Natural killer cell (primary cell): ENCODE measurements at regions not wholly inside any gene's neighbourhood (a gene's known extent, or its start where the extent isn't known, plus 50 kb on each side); places are given as distances from the start of the nearest gene placed in this dataset.

Experiments
- ATAC-seq, 3 donors: fragments of 150-1000 bp in 2 of 3; fragments of 200-7000 bp in 1 of 3; cut with Tn5 transposase; 1 replicate in 1 of 3; 2 replicates in 2 of 3; pipeline ENCODE4 v1.10.0; 2021; ENCODE audit warnings: mild to moderate bottlenecking in 2 of 3, moderate library complexity in 2 of 3
- DNase-seq, 2 donors: peaks; one replicate each; pipeline versions ENCODE4 v3.0.0 to v3.0.0-alpha.2; 2013 to 2021; ENCODE audit warnings: mixed read lengths in 1 of 2
- H3K27ac ChIP-seq: one replicate; pipeline ENCODE4 v1.5.1; 2013; ENCODE audit warnings: mild to moderate bottlenecking, low read length
- H3K27me3 ChIP-seq: one replicate; pipeline ENCODE4 v1.6.1; 2013; ENCODE audit warnings: low read length; ENCODE audit not compliant: control insufficient read depth, insufficient read depth
- H3K36me3 ChIP-seq: one replicate; pipeline ENCODE4 v1.6.1; 2013; ENCODE audit warnings: low read length; ENCODE audit not compliant: control insufficient read depth, insufficient read depth
- H3K4me1 ChIP-seq: one replicate; pipeline ENCODE4 v1.6.1; 2013; ENCODE audit warnings: low read length; ENCODE audit not compliant: control insufficient read depth, insufficient read depth
- H3K4me3 ChIP-seq: one replicate; pipeline ENCODE4 v1.5.1; 2013; ENCODE audit warnings: low read length
- H3K9me3 ChIP-seq: one replicate; pipeline ENCODE4 v1.6.1; 2013; ENCODE audit warnings: low read length; ENCODE audit not compliant: control insufficient read depth, insufficient read depth
- H3K27ac Mint-ChIP-seq, 2 donors: one replicate each; pipeline ENCODE4 v1.8.0; 2022; ENCODE audit warnings: mild to moderate bottlenecking in 2 of 2, mixed read lengths in 2 of 2, moderate library complexity in 1 of 2
- H3K27me3 Mint-ChIP-seq, 2 donors: one replicate each; pipeline ENCODE4 v1.8.0; 2022; ENCODE audit warnings: low read depth in 2 of 2, mixed read lengths in 2 of 2
- H3K36me3 Mint-ChIP-seq: one replicate; pipeline ENCODE4 v1.8.0; 2022; ENCODE audit warnings: mixed read lengths
- H3K4me1 Mint-ChIP-seq, 2 donors: one replicate each; pipeline ENCODE4 v1.8.0; 2022; ENCODE audit warnings: mixed read lengths in 2 of 2
- H3K4me3 Mint-ChIP-seq: one replicate; pipeline ENCODE4 v1.8.0; 2022; ENCODE audit warnings: mild to moderate bottlenecking, moderate library complexity, mixed read lengths
- H3K9me3 Mint-ChIP-seq, 2 donors: one replicate each; pipeline ENCODE4 v1.8.0; 2022; ENCODE audit warnings: mixed read lengths in 2 of 2
- WGBS: methylation state at CpG from one replicate; pipeline ENCODE4 v1.1.7; 2013; ENCODE audit warnings: missing lambda C conversion rate; ENCODE audit not compliant: insufficient coverage; 5-methylcytosine and 5-hydroxymethylcytosine counted together
- intact Hi-C: fragments of 100-400 bp; cut with micrococcal nuclease; formaldehyde crosslinking; loops from one replicate; pipeline ENCODE4 v1.14.2; 2022
- TF ChIP-seq, protein P1 (sequence below): fragments of 200-600 bp; IDR thresholded peaks from one replicate; pipeline ENCODE4 v1.8.0; 2022; ENCODE audit warnings: antibody characterized with exemption

GRCh38 chr9:108211411-108211955 lies 644.3 kb downstream of the ACTL7B start:
- Histone ChIP-seq H3K27ac (no peak overlapping the region), H3K9me3 (peaks cover 2% of the 10 kb centered on the region), H3K27me3 (no peaks in the 10 kb centered on the region), H3K36me3 (no peaks in the 10 kb centered on the region), H3K4me3 (no peak overlapping the region), H3K4me1 (no peaks in the 10 kb centered on the region)
- Mint-ChIP-seq H3K36me3 (no peaks in the 10 kb centered on the region), H3K27me3 (no peaks in the 10 kb centered on the region), H3K4me1 (no peaks in the 10 kb centered on the region), H3K27ac (no peak overlapping the region), H3K9me3 (peaks cover 8 to 12% of the 10 kb centered on the region in 2 donors), H3K4me3 (no peak overlapping the region)
- intact Hi-C loops, result no loop called here
- ATAC-seq (no peak), DNase-seq (no peak)
- 94% methylated on average over 1 of the region's 1 CpG for WGBS
- TF ChIP-seq, protein P1, sequence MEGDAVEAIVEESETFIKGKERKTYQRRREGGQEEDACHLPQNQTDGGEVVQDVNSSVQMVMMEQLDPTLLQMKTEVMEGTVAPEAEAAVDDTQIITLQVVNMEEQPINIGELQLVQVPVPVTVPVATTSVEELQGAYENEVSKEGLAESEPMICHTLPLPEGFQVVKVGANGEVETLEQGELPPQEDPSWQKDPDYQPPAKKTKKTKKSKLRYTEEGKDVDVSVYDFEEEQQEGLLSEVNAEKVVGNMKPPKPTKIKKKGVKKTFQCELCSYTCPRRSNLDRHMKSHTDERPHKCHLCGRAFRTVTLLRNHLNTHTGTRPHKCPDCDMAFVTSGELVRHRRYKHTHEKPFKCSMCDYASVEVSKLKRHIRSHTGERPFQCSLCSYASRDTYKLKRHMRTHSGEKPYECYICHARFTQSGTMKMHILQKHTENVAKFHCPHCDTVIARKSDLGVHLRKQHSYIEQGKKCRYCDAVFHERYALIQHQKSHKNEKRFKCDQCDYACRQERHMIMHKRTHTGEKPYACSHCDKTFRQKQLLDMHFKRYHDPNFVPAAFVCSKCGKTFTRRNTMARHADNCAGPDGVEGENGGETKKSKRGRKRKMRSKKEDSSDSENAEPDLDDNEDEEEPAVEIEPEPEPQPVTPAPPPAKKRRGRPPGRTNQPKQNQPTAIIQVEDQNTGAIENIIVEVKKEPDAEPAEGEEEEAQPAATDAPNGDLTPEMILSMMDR, result no peak

DNA sequence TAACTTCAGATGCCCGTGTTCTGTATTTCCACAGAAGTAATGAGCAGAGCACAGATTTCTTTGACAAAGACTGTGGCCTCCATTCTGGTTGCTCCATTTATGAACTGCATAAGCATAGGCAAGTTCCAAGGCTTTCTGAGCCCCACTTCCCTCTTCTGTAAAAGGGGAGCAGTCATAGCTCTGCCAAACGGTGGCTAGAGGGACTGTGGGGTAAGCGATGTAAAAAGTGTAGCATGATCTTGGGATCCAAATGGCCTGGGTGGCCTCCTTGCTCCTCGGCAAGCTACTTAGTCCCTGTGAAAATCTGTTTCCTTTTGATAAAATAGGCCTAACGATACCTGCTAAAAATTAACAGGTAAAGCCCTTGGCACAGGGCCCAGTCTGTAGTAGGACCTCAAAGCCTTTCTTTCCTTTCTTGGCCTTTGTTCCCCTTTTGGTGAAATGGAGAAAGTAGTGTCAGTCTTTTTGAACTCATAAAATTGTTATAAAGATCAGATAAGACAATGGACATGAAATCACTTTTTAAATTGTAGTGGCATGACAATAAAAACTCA lies 646.6 kb downstream of the ACTL7B start:
- peaks cover 2% of the 10 kb centered on the region for H3K9me3 ChIP-seq
- TF ChIP-seq, protein P1, result no peak
- no peaks in the 10 kb centered on the region for H3K4me1 ChIP-seq
- H3K36me3 Mint-ChIP-seq, result no peaks in the 10 kb centered on the region
- H3K4me3 ChIP-seq, result no peak overlapping the region
- H3K4me3 Mint-ChIP-seq, result no peak overlapping the region
- no peak overlapping the region for H3K27ac Mint-ChIP-seq
- H3K27ac ChIP-seq, result no peak overlapping the region
- intact Hi-C loops, result no loop called here
- H3K9me3 Mint-ChIP-seq, result peaks cover 0 to 7% of the 10 kb centered on the region in 2 donors
- no peaks in the 10 kb centered on the region for H3K27me3 ChIP-seq
- DNase-seq, result no peak
- H3K36me3 ChIP-seq, result no peaks in the 10 kb centered on the region
- no peaks in the 10 kb centered on the region for H3K27me3 Mint-ChIP-seq
- no peaks in the 10 kb centered on the region for H3K4me1 Mint-ChIP-seq
- ATAC-seq, result no peak
- WGBS, result 14% methylated on average over 5 of the region's 5 CpGs

- Mint-ChIP-seq H3K4me1 (no peaks in the 10 kb centered on the region), H3K27me3 (no peaks in the 10 kb centered on the region), H3K9me3 (peaks cover 0 to 4% of the 10 kb centered on the region in 2 donors), H3K27ac (no peak overlapping the region), H3K36me3 (no peaks in the 10 kb centered on the region), H3K4me3 (no peak overlapping the region)
- DNase-seq (no peak), ATAC-seq (no peak)
- no peaks in the 10 kb centered on the region for H3K36me3 ChIP-seq
- no peak overlapping the region for H3K27ac ChIP-seq
- H3K4me3 ChIP-seq, result no peak overlapping the region
- TF ChIP-seq, protein P1, result no peak
- H3K27me3 ChIP-seq, result no peaks in the 10 kb centered on the region
- WGBS, result 91% methylated on average over 6 of the region's 7 CpGs
- intact Hi-C loops, result no loop called here
- H3K9me3 ChIP-seq, result peaks cover 2% of the 10 kb centered on the region
- no peaks in the 10 kb centered on the region for H3K4me1 ChIP-seq
Observed at GRCh38 chr9:108207561-108208165, 648.1 kb downstream of the ACTL7B start.

DNA sequence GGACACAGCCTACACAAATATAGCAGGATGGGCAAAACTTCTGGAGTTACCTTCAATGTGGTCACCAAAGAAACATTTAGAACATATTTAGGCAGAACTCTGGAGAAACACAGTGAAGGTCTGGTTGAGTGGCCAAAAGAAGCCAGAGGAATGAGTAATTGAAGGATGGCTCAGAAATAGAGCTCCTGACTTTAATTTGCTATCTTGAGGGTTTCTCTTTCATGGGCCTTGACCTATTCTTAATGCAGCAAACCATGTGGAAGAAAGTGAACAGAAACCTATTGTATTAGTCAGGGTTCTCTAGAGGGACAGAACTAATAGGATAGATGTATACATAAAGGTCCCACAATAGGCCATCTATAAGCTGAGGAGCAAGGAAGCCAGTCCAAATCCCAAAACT lies 650.5 kb downstream of the ACTL7B start:
- peaks cover 2% of the 10 kb centered on the region for H3K9me3 ChIP-seq
- H3K4me3 Mint-ChIP-seq, result no peak overlapping the region
- H3K27me3 ChIP-seq, result no peaks in the 10 kb centered on the region
- no peaks in the 10 kb centered on the region for H3K36me3 ChIP-seq
- TF ChIP-seq, protein P1, result no peak
- no peak overlapping the region for H3K27ac Mint-ChIP-seq
- H3K36me3 Mint-ChIP-seq, result no peaks in the 10 kb centered on the region
- DNase-seq (no peak), ATAC-seq (no peak)
- H3K27me3 Mint-ChIP-seq, result no peaks in the 10 kb centered on the region
- no peak overlapping the region for H3K27ac ChIP-seq
- intact Hi-C loops, result no loop called here
- no peaks in the 10 kb centered on the region for H3K4me1 ChIP-seq
- no peaks in the 10 kb centered on the region for H3K4me1 Mint-ChIP-seq
- H3K9me3 Mint-ChIP-seq, result peaks cover 6 to 12% of the 10 kb centered on the region in 2 donors
- H3K4me3 ChIP-seq, result no peak overlapping the region
